Neuronal stem cell (in vitro differentiated cells): ENCODE measurements at regions not wholly inside any gene's neighbourhood (a gene's known extent, or its start where the extent isn't known, plus 50 kb on each side); places are given as distances from the start of the nearest gene placed in this dataset.
A peak's percentile ranks its signal among the peaks of the same experiment; 100 is the strongest.

Experiments used
- DNase-seq: peaks from one replicate; pipeline ENCODE4 v3.0.0-alpha.2; 2013; ENCODE audit warnings: low spot score
- H2AFZ ChIP-seq: one replicate; pipeline ENCODE4 v1.6.1; 2013; ENCODE audit warnings: mild to moderate bottlenecking, low read length, inconsistent platforms
- H2AK5ac ChIP-seq: 2 replicates; pipeline ENCODE4 v1.6.1; 2013; ENCODE audit warnings: low read depth, mild to moderate bottlenecking, inconsistent platforms, low read length, moderate library complexity, mixed read lengths
- H2BK120ac ChIP-seq: 2 replicates; pipeline ENCODE4 v1.6.1; 2013; ENCODE audit warnings: low read depth, mild to moderate bottlenecking, inconsistent platforms, low read length, moderate library complexity, mixed read lengths
- H2BK12ac ChIP-seq: one replicate; pipeline ENCODE4 v1.6.1; 2013; ENCODE audit warnings: low read length, inconsistent platforms
- H2BK15ac ChIP-seq: 2 replicates; pipeline ENCODE4 v1.6.1; 2013; ENCODE audit warnings: mild to moderate bottlenecking, low read length, inconsistent platforms, mixed read lengths
- H2BK5ac ChIP-seq: one replicate; pipeline ENCODE4 v1.6.1; 2013; ENCODE audit warnings: inconsistent platforms, mild to moderate bottlenecking, low read length, moderate library complexity
- H3K14ac ChIP-seq: one replicate; pipeline ENCODE4 v1.6.1; 2013; ENCODE audit warnings: low read length, inconsistent platforms
- H3K18ac ChIP-seq: 2 replicates; pipeline ENCODE4 v1.6.1; 2013; ENCODE audit warnings: low read length, inconsistent platforms
- H3K23ac ChIP-seq: 2 replicates; pipeline ENCODE4 v1.6.1; 2013; ENCODE audit warnings: low read depth, mild to moderate bottlenecking, mixed read lengths, low read length, inconsistent platforms; ENCODE audit not compliant: poor library complexity
- H3K27ac ChIP-seq: replicated peaks from 3 replicates; pipeline ENCODE4 v1.5.1; 2013; ENCODE audit warnings: low read length, inconsistent platforms
- H3K27me3 ChIP-seq, 3 experiments: 2 replicates each; pipeline ENCODE4 v1.6.1; 2013; ENCODE audit warnings: low read length in 3 of 3, mild to moderate bottlenecking in 2 of 3, inconsistent platforms in 1 of 3, low read depth in 1 of 3, mixed read lengths in 1 of 3, moderate library complexity in 1 of 3; ENCODE audit not compliant: control insufficient read depth in 3 of 3, insufficient read depth in 3 of 3
- H3K36me3 ChIP-seq, 2 donors: replicated peaks in 1 of 2; 2 replicates each; pipeline ENCODE4 v1.6.1; 2013; ENCODE audit warnings: low read length in 2 of 2; ENCODE audit not compliant: control insufficient read depth in 2 of 2, insufficient read depth in 2 of 2
- H3K4ac ChIP-seq: 2 replicates; pipeline ENCODE4 v1.6.1; 2013; ENCODE audit warnings: inconsistent platforms, mild to moderate bottlenecking, low read length, moderate library complexity
- H3K4me1 ChIP-seq, 2 donors: 1 replicate in 1 of 2; 2 replicates in 1 of 2; pipeline ENCODE4 v1.6.1; 2013; ENCODE audit warnings: low read length in 2 of 2, low read depth in 1 of 2; ENCODE audit not compliant: control insufficient read depth in 2 of 2, insufficient read depth in 1 of 2
- H3K4me2 ChIP-seq: one replicate; pipeline ENCODE4 v1.6.1; 2013; ENCODE audit warnings: mild to moderate bottlenecking, low read length, inconsistent platforms; ENCODE audit not compliant: insufficient read depth, poor library complexity, severe bottlenecking
- H3K4me3 ChIP-seq, 2 donors: 2 replicates each; pipeline ENCODE4 v1.5.1; 2013; ENCODE audit warnings: low read length in 2 of 2, mild to moderate bottlenecking in 2 of 2, inconsistent platforms in 1 of 2, moderate library complexity in 1 of 2
- H3K79me1 ChIP-seq: one replicate; pipeline ENCODE4 v1.6.1; 2013; ENCODE audit warnings: low read depth, mild to moderate bottlenecking, inconsistent platforms, low read length, moderate library complexity
- H3K9ac ChIP-seq: one replicate; pipeline ENCODE4 v1.6.1; 2013; ENCODE audit warnings: mild to moderate bottlenecking, low read depth, low read length, inconsistent platforms; ENCODE audit not compliant: poor library complexity
- H3K9me3 ChIP-seq, 2 donors: replicated peaks in 1 of 2; 2 replicates each; pipeline versions ENCODE3 to v1.6.1; 2013; ENCODE audit warnings: low read length in 2 of 2, mild to moderate bottlenecking in 2 of 2, inconsistent platforms in 1 of 2, low read depth in 1 of 2, mixed read lengths in 1 of 2, moderate library complexity in 1 of 2; ENCODE audit not compliant: control insufficient read depth in 2 of 2, insufficient read depth in 1 of 2
- H4K8ac ChIP-seq: one replicate; pipeline ENCODE4 v1.6.1; 2013; ENCODE audit warnings: low read depth, mild to moderate bottlenecking, inconsistent platforms, low read length, moderate library complexity
- H4K91ac ChIP-seq: one replicate; pipeline ENCODE4 v1.6.1; 2013; ENCODE audit warnings: low read length, low read depth, mild to moderate bottlenecking, inconsistent platforms; ENCODE audit not compliant: poor library complexity
- WGBS, 2 donors: extraction: QIAGEN DNeasy Blood & Tissue Kit; methylation state at CpG; one replicate each; pipeline ENCODE4 v1.1.7; 2013; ENCODE audit warnings: missing lambda C conversion rate in 2 of 2, mixed read lengths in 1 of 2; ENCODE audit not compliant: insufficient read length in 2 of 2, insufficient replicate concordance in 1 of 2; ENCODE audit errors: extremely low coverage in 2 of 2; 5-methylcytosine and 5-hydroxymethylcytosine counted together

- Histone ChIP-seq H2AFZ (no peak overlapping the region), H2BK12ac (no peak overlapping the region), H2BK5ac (no peak overlapping the region), H3K18ac (no peak overlapping the region), H2AK5ac (no peak overlapping the region), H2BK120ac (no peak overlapping the region), H3K4ac (no peak overlapping the region), H3K79me1 (no peaks in the 10 kb centered on the region), H4K8ac (no peak overlapping the region), H3K14ac (no peak overlapping the region), H3K27me3 (no peaks in the 10 kb centered on the region), H3K4me1 (peaks cover 0 to 11% of the 10 kb centered on the region in 2 donors), H3K36me3 (no peaks in the 10 kb centered on the region), H4K91ac (no peak overlapping the region), H3K9me3 (no peaks in the 10 kb centered on the region), H3K4me2 (no peak overlapping the region), H3K27ac (no peak overlapping the region), H3K4me3 (no peak overlapping the region), H3K9ac (no peak overlapping the region), H2BK15ac (no peak overlapping the region), H3K23ac (no peak overlapping the region)
- DNase-seq: no peak
- no CpG with 5 or more reads among the region's 1 CpG for WGBS, 2 donors
Observed at GRCh38 chr4:113835005-113835404, 73.5 kb upstream of the CAMK2D start.

DNA sequence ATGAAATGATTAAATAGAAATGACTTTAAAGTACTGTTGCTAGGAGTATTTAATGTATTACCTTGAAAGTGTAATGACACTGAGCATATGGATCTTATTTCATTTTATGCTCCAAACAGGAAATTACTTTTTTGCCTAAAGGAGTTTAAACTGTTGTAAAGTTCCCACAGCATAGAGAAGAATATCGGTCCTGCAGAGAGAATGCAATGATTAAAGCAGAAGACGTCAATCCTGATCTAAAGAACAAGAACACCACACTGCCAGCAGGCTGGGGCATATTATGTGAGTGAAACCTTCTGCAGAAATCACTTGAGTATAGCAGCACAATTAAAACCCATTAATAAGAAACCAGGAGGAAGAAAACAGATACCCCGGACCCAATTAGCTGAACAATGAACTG, 72.8 kb upstream of the CAMK2D start:
- Histone ChIP-seq H3K27ac (no peak overlapping the region), H3K18ac (no peak overlapping the region), H2BK5ac (no peak overlapping the region), H3K9me3 (no peaks in the 10 kb centered on the region), H3K23ac (no peak overlapping the region), H4K8ac (no peak overlapping the region), H3K14ac (no peak overlapping the region), H2BK120ac (no peak overlapping the region), H2AFZ (peak overlapping the region; percentile 10), H3K79me1 (no peaks in the 10 kb centered on the region), H4K91ac (no peak overlapping the region), H3K4me3 (no peak overlapping the region), H3K4me2 (no peak overlapping the region), H3K36me3 (no peaks in the 10 kb centered on the region), H2BK15ac (no peak overlapping the region), H2AK5ac (no peak overlapping the region), H3K27me3 (no peaks in the 10 kb centered on the region), H3K4me1 (peaks cover 0 to 11% of the 10 kb centered on the region in 2 donors), H2BK12ac (no peak overlapping the region), H3K9ac (no peak overlapping the region), H3K4ac (no peak overlapping the region)
- WGBS, 2 donors: no CpG with 5 or more reads among the region's 3 CpGs
- DNase-seq: no peak

DNA sequence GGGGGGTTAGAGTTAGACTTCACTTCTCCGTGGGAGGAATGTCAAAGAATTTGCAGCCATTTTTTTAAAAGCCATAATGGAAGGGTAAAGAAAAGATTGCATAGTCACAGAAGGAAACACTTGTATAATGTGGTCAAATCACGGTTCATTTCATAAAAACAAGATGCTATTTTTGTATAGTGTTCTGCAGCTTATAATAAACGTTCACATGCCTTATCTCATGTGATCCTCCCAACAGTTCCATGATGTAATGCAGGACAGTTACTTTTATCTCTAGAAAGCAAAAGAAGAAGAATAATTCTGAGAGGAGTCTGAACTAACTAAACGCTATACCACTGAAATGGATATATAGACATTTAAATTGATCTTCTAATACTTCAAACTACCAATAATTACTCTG, 71.3 kb upstream of the CAMK2D start:
- H3K27ac ChIP-seq: no peak overlapping the region
- no CpG with 5 or more reads among the region's 4 CpGs for WGBS, 2 donors

DNA sequence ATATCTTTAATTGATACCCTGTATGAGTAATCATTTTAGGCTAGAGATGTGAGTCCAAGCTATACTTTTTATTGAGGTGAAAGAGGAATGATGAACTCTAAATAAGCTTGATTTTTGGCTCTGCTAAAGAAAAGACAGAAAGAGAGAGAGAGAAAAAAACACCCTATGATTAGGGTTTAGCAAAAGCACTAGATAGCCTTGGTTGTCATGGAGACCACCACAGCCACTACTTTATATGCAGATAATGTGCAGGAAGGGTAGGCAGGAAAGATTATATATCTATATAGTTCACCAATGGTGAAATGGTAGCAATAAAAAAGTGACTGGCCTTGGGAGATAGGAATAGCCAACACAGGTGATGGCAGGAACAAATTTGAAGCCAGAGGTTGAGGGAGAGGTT, 69.9 kb upstream of the CAMK2D start:
- Histone ChIP-seq H2BK12ac (no peak overlapping the region), H3K27me3 (no peaks in the 10 kb centered on the region), H3K18ac (no peak overlapping the region), H2BK120ac (no peak overlapping the region), H3K4me1 (peaks cover 0 to 7% of the 10 kb centered on the region in 2 donors), H3K9me3 (no peaks in the 10 kb centered on the region), H2BK15ac (no peak overlapping the region), H3K4me2 (no peak overlapping the region), H3K79me1 (no peaks in the 10 kb centered on the region), H4K8ac (no peak overlapping the region), H3K4me3 (no peak overlapping the region), H2AK5ac (no peak overlapping the region), H3K23ac (no peak overlapping the region), H3K9ac (no peak overlapping the region), H2BK5ac (no peak overlapping the region), H3K27ac (no peak overlapping the region), H3K36me3 (no peaks in the 10 kb centered on the region), H4K91ac (no peak overlapping the region), H3K14ac (no peak overlapping the region), H3K4ac (no peak overlapping the region), H2AFZ (no peak overlapping the region)
- DNase-seq: no peak

More for the DNA sequence above, 71.3 kb upstream of the CAMK2D start:
- Histone ChIP-seq H4K8ac (no peak overlapping the region), H3K23ac (no peak overlapping the region), H2BK12ac (no peak overlapping the region), H3K36me3 (no peaks in the 10 kb centered on the region), H3K14ac (no peak overlapping the region), H3K4me2 (no peak overlapping the region), H3K9ac (no peak overlapping the region), H2BK15ac (no peak overlapping the region), H2AFZ (no peak overlapping the region), H3K9me3 (no peaks in the 10 kb centered on the region), H3K4me3 (no peak overlapping the region), H3K4ac (no peak overlapping the region), H3K4me1 (peaks cover 0 to 11% of the 10 kb centered on the region in 2 donors), H2BK120ac (no peak overlapping the region), H3K79me1 (no peaks in the 10 kb centered on the region), H3K27me3 (no peaks in the 10 kb centered on the region), H3K18ac (no peak overlapping the region), H2BK5ac (no peak overlapping the region), H2AK5ac (no peak overlapping the region), H4K91ac (no peak overlapping the region)
- DNase-seq: no peak
